Panc1 (cell line): ENCODE measurements at regions not wholly inside any gene's neighbourhood (a gene's known extent, or its start where the extent isn't known, plus 50 kb on each side); places are given as distances from the start of the nearest gene placed in this dataset.

Source experiments
- ATAC-seq: fragments of 200-7000 bp; cut with Tn5 transposase; 2 replicates; pipeline ENCODE4 v1.9.1; 2020; ENCODE audit warnings: mild to moderate bottlenecking, moderate library complexity
- BruUV-seq: library from RNA; stranded (reverse); fragments of 400-500 nt; replicated peaks from 2 replicates; lab custom pipeline; 2021; lab: Mats Ljungman, UMichigan
- CTCF ChIA-PET: fragments of 300-600 bp; sonication (Branson Sonifier 250); formaldehyde crosslinking; loops from one replicate; lab custom pipeline; 2022; ENCODE audit warnings: antibody characterized with exemption; lab: Charles Lee
- POLR2A ChIA-PET: fragments of 300-600 bp; sonication (Branson Sonifier 250); formaldehyde crosslinking; loops from one replicate; lab custom pipeline; 2022; ENCODE audit warnings: antibody characterized with exemption; lab: Charles Lee
- DNase-seq: peaks from one replicate; pipeline ENCODE4 v3.0.0-alpha.2; 2010; ENCODE audit warnings: low read depth, low spot score
- H3K27ac ChIP-seq: 2 replicates; pipeline ENCODE4 v1.5.1; 2011; ENCODE audit warnings: mild to moderate bottlenecking, low read length, inconsistent platforms
- H3K27me3 ChIP-seq: fragments of 200-500 bp; sonication (Bioruptor generic); 2 replicates; pipeline ENCODE4 v1.6.0; 2014; ENCODE audit warnings: low read length, inconsistent platforms; ENCODE audit not compliant: control insufficient read depth, insufficient read depth
- H3K36me3 ChIP-seq: fragments of 200-500 bp; sonication (Bioruptor generic); 2 replicates; pipeline ENCODE4 v1.5.1; 2014; ENCODE audit warnings: inconsistent platforms, mild to moderate bottlenecking, low read length, moderate library complexity; ENCODE audit not compliant: control insufficient read depth, insufficient read depth
- H3K4me1 ChIP-seq: 2 replicates; pipeline ENCODE4 v1.5.1; 2011; ENCODE audit warnings: inconsistent platforms, mild to moderate bottlenecking, low read length, moderate library complexity; ENCODE audit not compliant: control insufficient read depth, insufficient read depth
- H3K4me3 ChIP-seq, 2 experiments: 2 replicates each; pipeline ENCODE4 v1.5.1; 2011 to 2012; ENCODE audit warnings: low read depth in 2 of 2, low read length in 2 of 2, mild to moderate bottlenecking in 2 of 2, inconsistent platforms in 1 of 2, moderate library complexity in 1 of 2
- H3K9me3 ChIP-seq: fragments of 200-500 bp; sonication (Bioruptor generic); 2 replicates; pipeline ENCODE4 v1.5.1; 2014; ENCODE audit warnings: low read depth, mild to moderate bottlenecking, inconsistent platforms, low read length, moderate library complexity; ENCODE audit not compliant: control insufficient read depth, insufficient read depth
- CTCF ChIP-seq: fragments of 450-650 bp; IDR thresholded peaks from 2 replicates; pipeline ENCODE4 v1.5.1; 2017; ENCODE audit warnings: mild to moderate bottlenecking
- POLR2AphosphoS5 ChIP-seq: IDR thresholded peaks from 2 replicates; pipeline ENCODE4 v1.6.1; 2012; ENCODE audit warnings: mild to moderate bottlenecking, low read depth, low read length, moderate library complexity
- REST ChIP-seq, 2 experiments: IDR thresholded peaks; 2 replicates each; pipeline ENCODE4 v1.6.1; 2011 to 2012; ENCODE audit warnings: low read depth in 2 of 2, control low read depth in 1 of 2, low read length in 1 of 2, mild to moderate bottlenecking in 1 of 2, moderate library complexity in 1 of 2; ENCODE audit not compliant: insufficient read depth in 1 of 2
- SIN3A ChIP-seq: IDR thresholded peaks from 2 replicates; pipeline ENCODE4 v1.6.1; 2012; ENCODE audit warnings: low read depth, mild to moderate bottlenecking, low read length, moderate library complexity, borderline replicate concordance; ENCODE audit not compliant: insufficient read depth
- TCF7L2 ChIP-seq: IDR thresholded peaks from 2 replicates; pipeline ENCODE4 v1.6.1; 2011; ENCODE audit warnings: mild to moderate bottlenecking, low read depth, low read length, inconsistent platforms
- in situ Hi-C: cut with HindIII; loops from 2 replicates; pipeline ENCODE4 v1.10.0; 2016; ENCODE audit warnings: low sequenced_read_pairs, low pct_unique_long_range_greater_than_20kb
- intact Hi-C: fragments of 100-400 bp; cut with micrococcal nuclease; formaldehyde crosslinking; loops from one replicate; pipeline ENCODE4 v1.10.0; 2022; ENCODE audit not compliant: unreplicated experiment

DNA sequence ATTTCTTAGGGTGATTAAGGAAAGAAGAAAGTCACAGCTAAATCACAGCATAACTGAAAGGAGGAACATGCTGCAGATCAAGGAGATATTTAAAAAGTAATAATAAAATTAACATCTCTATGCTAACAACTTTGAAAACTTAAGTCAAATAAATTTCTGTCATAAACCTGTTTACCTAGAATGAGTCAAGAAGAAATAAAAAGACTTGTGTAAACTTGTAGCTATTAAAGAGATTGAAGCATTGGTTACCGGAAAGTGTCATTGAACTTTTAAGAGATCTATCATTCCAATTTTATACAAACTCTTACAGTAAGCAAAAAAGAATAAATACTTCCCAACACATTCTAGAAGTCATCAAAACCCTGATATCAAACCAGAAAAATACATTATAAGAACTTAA, 520.1 kb upstream of the SYT4 start:
- no peaks in the 10 kb centered on the region for H3K9me3 ChIP-seq
- ChIA-PET POLR2A (no interaction called here), CTCF (no interaction called here)
- intact Hi-C loops (no loop called here), in situ Hi-C loops (no loop called here)
- H3K36me3 ChIP-seq, result no peaks in the 10 kb centered on the region
- TF ChIP-seq CTCF, result no peak
- TF ChIP-seq SIN3A, result no peak
- no peak overlapping the region for H3K4me3 ChIP-seq
- no peak for ATAC-seq
- no peak for DNase-seq
- no peak overlapping the region for H3K27ac ChIP-seq
- H3K27me3 ChIP-seq, result no peaks in the 10 kb centered on the region
- no peaks in the 10 kb centered on the region for H3K4me1 ChIP-seq
- BruUV-seq, result no TSS peak

DNA sequence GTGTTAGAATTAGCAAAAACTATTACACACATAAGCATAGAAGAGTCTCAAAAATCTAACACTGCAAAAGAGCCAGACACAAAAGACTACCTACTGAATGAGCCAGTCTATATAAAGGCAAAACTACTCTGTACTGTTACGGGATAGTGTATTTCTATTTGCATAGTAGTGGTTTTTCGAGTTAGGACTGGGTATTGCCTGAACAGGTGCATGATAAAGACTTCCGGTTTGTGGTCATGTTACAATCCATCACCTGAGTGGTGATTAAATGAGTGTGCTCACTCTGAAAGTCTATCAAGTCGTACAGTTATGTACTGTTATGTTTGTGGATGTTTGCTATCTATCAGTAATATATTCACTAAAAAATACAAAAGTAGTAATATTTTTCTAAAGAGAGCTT, 523.3 kb upstream of the SYT4 start:
- no peaks in the 10 kb centered on the region for H3K27me3 ChIP-seq
- no peak overlapping the region for H3K4me3 ChIP-seq
- H3K9me3 ChIP-seq, result no peaks in the 10 kb centered on the region
- intact Hi-C loops, result no loop called here
- ATAC-seq (no peak), DNase-seq (no peak)
- CTCF ChIA-PET, result no interaction called here
- TF ChIP-seq POLR2AphosphoS5 (no peak), CTCF (no peak), REST (IDR thresholded peaks at IDR 0.05; ENCODE audit: insufficient read depth in 1 of 2, low read depth in 2 of 2, low read length in 1 of 2) (no peak), TCF7L2 (no peak), SIN3A (no peak)
- no peak overlapping the region for H3K27ac ChIP-seq
- H3K36me3 ChIP-seq, result no peaks in the 10 kb centered on the region
- POLR2A ChIA-PET, result no interaction called here
- H3K4me1 ChIP-seq, result no peaks in the 10 kb centered on the region
- no TSS peak for BruUV-seq
- in situ Hi-C loops, result no loop called here
